Esophagus muscularis mucosa (tissue), 4 donors: ENCODE measurements at regions not wholly inside any gene's neighbourhood (a gene's known extent, or its start where the extent isn't known, plus 50 kb on each side); places are given as distances from the start of the nearest gene placed in this dataset.

Source experiments
- DNase-seq: peaks from one replicate; pipeline ENCODE4 v3.0.0-alpha.2; 2017; ENCODE audit errors: extremely low spot score
- H3K27ac ChIP-seq, 4 donors: fragments of 200-600 bp; sonication (generic); replicated peaks in 1 of 4; 1 replicate in 3 of 4; 2 replicates in 1 of 4; pipeline ENCODE4 v1.5.1; 2016 to 2019; ENCODE audit warnings: mild to moderate bottlenecking in 1 of 4
- H3K27me3 ChIP-seq, 4 donors: fragments of 200-600 bp; sonication (generic); one replicate each; pipeline versions ENCODE4 v1.5.1 to v1.6.0; 2016 to 2019
- H3K36me3 ChIP-seq, 4 donors: fragments of 200-600 bp; sonication (generic); one replicate each; pipeline ENCODE4 v1.5.1; 2016 to 2019
- H3K4me1 ChIP-seq, 4 donors: fragments of 200-600 bp; sonication (generic); one replicate each; pipeline ENCODE4 v1.5.1; 2016 to 2019
- H3K4me3 ChIP-seq, 4 donors: fragments of 200-600 bp; sonication (generic); 1 replicate in 2 of 4; 2 replicates in 2 of 4; pipeline ENCODE4 v1.5.1; 2016 to 2019; ENCODE audit warnings: mild to moderate bottlenecking in 4 of 4, moderate library complexity in 1 of 4
- H3K9me3 ChIP-seq, 4 donors: fragments of 200-600 bp; sonication (generic); 1 replicate in 3 of 4; 2 replicates in 1 of 4; pipeline ENCODE4 v1.5.1; 2016 to 2019
- EP300 ChIP-seq: sonication (generic); formaldehyde crosslinking; IDR thresholded peaks from one replicate; pipeline ENCODE4 v1.6.1; 2017; ENCODE audit warnings: antibody characterized with exemption
- POLR2A ChIP-seq: fragments of 450-650 bp; IDR thresholded peaks from one replicate; pipeline ENCODE4 v1.6.1; 2017; ENCODE audit warnings: antibody characterized with exemption, moderate library complexity, mild to moderate bottlenecking, low read depth
- POLR2AphosphoS5 ChIP-seq, 2 donors: sonication (generic); formaldehyde crosslinking; IDR thresholded peaks; one replicate each; pipeline ENCODE4 v1.6.1; 2017; ENCODE audit warnings: antibody characterized with exemption in 2 of 2
- WGBS: methylation state at CpG from one replicate; pipeline ENCODE4 v1.1.5; 2018; 5-methylcytosine and 5-hydroxymethylcytosine counted together
- intact Hi-C: fragments of 100-400 bp; cut with DNase I; formaldehyde crosslinking; loops from one replicate; pipeline ENCODE4 v1.15.1; 2023
- TF ChIP-seq, protein P1 (sequence below), 3 experiments: fragments of 200-600 bp in 2 of 3; fragments of 450-650 bp in 1 of 3; sonication (generic) in 2 of 3; IDR thresholded peaks; one replicate each; pipeline ENCODE4 v1.5.1; 2017 to 2019; ENCODE audit warnings: antibody characterized with exemption in 3 of 3, mild to moderate bottlenecking in 2 of 3, moderate library complexity in 1 of 3

DNA sequence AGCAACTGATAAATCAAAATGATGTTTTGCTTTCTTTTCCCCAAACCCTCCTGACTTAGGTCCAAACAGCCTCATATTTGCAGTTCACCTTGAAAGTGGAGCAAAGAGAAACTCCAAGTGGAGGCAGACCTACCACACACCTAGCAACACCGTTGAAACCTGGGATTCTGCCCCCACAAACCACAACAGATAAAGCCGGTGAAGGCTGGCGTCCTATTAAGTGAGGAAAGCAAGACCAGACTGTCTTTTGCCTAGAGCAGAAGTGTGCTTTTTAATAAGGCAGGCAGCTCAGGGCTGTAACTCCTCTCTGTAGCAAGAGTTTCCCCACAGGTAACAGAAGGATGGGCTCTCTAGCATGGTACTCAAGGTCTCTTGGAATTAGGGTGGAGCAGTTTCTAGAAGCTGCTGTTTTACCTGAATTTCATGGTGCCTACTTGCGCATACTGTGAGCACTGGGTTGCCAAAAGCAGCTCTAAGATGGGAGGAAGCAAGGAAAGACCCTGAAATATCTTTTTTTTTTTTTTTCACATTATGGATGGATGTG lies 336.9 kb downstream of the BCL11A start:
- H3K27me3 ChIP-seq = no peaks in the 10 kb centered on the region
- intact Hi-C loops = no loop called here
- H3K4me1 ChIP-seq = peaks cover 6 to 20% (median 10%) of the 10 kb centered on the region in 4 donors
- TF ChIP-seq POLR2AphosphoS5 (IDR thresholded peaks at IDR 0.05) (no peak), POLR2A (no peak), EP300 (no peak)
- TF ChIP-seq, protein P1, sequence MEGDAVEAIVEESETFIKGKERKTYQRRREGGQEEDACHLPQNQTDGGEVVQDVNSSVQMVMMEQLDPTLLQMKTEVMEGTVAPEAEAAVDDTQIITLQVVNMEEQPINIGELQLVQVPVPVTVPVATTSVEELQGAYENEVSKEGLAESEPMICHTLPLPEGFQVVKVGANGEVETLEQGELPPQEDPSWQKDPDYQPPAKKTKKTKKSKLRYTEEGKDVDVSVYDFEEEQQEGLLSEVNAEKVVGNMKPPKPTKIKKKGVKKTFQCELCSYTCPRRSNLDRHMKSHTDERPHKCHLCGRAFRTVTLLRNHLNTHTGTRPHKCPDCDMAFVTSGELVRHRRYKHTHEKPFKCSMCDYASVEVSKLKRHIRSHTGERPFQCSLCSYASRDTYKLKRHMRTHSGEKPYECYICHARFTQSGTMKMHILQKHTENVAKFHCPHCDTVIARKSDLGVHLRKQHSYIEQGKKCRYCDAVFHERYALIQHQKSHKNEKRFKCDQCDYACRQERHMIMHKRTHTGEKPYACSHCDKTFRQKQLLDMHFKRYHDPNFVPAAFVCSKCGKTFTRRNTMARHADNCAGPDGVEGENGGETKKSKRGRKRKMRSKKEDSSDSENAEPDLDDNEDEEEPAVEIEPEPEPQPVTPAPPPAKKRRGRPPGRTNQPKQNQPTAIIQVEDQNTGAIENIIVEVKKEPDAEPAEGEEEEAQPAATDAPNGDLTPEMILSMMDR (IDR thresholded peaks at IDR 0.05) = no peak
- 76% methylated on average over 4 of the region's 4 CpGs for WGBS
- DNase-seq = no peak
- H3K9me3 ChIP-seq = no peaks in the 10 kb centered on the region
- no peaks in the 10 kb centered on the region for H3K36me3 ChIP-seq
- H3K27ac ChIP-seq = no peak overlapping the region
- no peak overlapping the region for H3K4me3 ChIP-seq

DNA sequence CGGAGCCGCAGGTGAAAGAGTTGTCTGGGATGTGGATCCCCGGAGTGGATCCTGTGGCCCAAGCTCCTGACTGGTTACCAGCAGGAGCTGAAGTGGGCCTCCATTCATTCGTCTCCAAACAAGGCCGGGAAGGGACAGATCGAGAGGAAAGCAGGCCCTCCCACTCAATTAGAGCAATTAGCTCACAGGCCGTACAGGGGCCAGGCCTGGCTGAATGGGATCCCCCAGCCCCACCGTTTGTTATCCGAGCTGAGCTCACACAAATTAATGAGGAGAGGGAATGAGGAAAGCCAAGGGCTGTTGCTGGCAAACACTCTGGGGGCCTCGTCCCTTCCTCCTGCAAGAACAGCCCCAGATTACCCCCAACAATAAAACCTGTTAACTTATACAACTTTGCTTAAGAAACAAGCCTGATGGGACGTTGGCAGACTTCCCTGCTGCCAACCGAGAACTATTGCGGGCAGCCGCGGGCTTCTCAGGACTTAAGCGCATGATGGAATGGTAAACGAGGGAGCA lies 338.0 kb downstream of the BCL11A start:
- H3K27me3 ChIP-seq = no peaks in the 10 kb centered on the region
- TF ChIP-seq POLR2AphosphoS5 (IDR thresholded peaks at IDR 0.05) (no peak), POLR2A (no peak), EP300 (no peak)
- TF ChIP-seq, protein P1 (IDR thresholded peaks at IDR 0.05) = no peak
- intact Hi-C loops = no loop called here
- H3K36me3 ChIP-seq = no peaks in the 10 kb centered on the region
- no peak for DNase-seq
- 50% methylated on average over 16 of the region's 17 CpGs for WGBS
- H3K9me3 ChIP-seq = no peaks in the 10 kb centered on the region
- peaks cover 6 to 20% (median 10%) of the 10 kb centered on the region in 4 donors for H3K4me1 ChIP-seq
- H3K27ac ChIP-seq = no peak overlapping the region
- no peak overlapping the region for H3K4me3 ChIP-seq

DNA sequence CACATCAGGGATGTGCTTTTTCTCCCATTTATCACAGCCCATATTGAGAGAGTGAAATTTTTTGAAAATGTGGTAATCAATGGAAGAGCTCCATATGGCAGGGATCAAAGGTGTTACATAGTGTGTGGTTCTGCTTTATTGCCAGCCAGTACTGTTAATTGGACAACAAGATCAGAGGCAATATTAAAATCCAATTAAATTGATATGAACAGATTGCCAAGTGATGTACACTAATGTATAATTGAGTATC lies 338.9 kb downstream of the BCL11A start:
- intact Hi-C loops = no loop called here
- H3K36me3 ChIP-seq = no peaks in the 10 kb centered on the region
- H3K27ac ChIP-seq = no peak overlapping the region
- no peak for DNase-seq
- no peaks in the 10 kb centered on the region for H3K27me3 ChIP-seq
- TF ChIP-seq POLR2A (no peak), EP300 (no peak), POLR2AphosphoS5 (IDR thresholded peaks at IDR 0.05) (no peak)
- TF ChIP-seq, protein P1 (IDR thresholded peaks at IDR 0.05) = no peak
- peaks cover 6 to 20% (median 10%) of the 10 kb centered on the region in 4 donors for H3K4me1 ChIP-seq
- no peaks in the 10 kb centered on the region for H3K9me3 ChIP-seq
- H3K4me3 ChIP-seq = no peak overlapping the region

DNA sequence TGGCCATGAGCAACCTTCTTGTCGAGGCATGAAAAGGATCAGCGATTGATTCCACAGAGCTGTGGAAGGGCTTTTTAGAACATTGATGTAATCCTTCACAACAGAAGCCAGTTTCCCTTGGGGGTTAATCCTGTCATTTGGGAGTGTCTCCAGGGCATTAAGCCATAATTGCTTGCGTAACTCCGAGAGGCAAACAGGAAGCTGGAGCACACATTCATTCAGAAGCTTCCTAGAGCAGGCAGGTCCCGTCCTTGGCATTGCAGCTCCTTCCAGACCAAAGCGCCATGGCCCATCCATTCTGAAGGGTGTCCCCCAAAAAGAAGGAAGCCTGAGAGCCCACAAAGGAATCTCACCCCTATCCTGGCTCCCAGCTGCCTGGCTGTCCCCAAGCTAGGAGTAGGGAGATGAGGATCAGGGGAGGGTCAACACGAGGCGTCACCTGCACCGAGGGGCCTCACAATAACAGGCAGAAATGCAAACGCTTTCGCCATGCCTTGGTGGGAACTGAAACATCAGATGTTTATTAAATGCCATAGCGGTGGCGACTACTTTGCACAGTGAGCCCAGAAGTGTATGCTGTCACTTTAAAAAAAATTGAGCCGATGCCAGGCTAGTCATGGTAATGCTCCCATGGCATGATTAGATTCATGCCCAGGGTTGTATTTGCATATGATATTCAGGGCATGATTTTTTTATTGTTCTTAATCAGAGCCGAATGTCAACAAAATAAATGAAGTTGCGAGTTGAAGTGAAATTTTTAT lies 339.4 kb downstream of the BCL11A start:
- TF ChIP-seq, protein P1 (IDR thresholded peaks at IDR 0.05) = no peak
- no peak for TF ChIP-seq POLR2A
- WGBS = 88% methylated on average over 12 of the region's 16 CpGs
- H3K9me3 ChIP-seq = no peaks in the 10 kb centered on the region
- no peak overlapping the region for H3K27ac ChIP-seq
- H3K4me1 ChIP-seq = peaks cover 6 to 20% (median 10%) of the 10 kb centered on the region in 4 donors
- intact Hi-C loops = no loop called here
- no peak for DNase-seq
- no peaks in the 10 kb centered on the region for H3K36me3 ChIP-seq
- H3K4me3 ChIP-seq = no peak overlapping the region
- H3K27me3 ChIP-seq = no peaks in the 10 kb centered on the region
